Osteocyte (in vitro differentiated cells): ENCODE measurements at regions not wholly inside any gene's neighbourhood (a gene's known extent, or its start where the extent isn't known, plus 50 kb on each side); places are given as distances from the start of the nearest gene placed in this dataset.

ENCODE experiments used
- DNase-seq: peaks from one replicate; pipeline ENCODE4 v3.0.0; 2021; ENCODE audit warnings: mixed read lengths; ENCODE audit not compliant: unreplicated experiment; ENCODE audit errors: extremely low spot score
- H3K27ac Mint-ChIP-seq: one replicate; pipeline ENCODE4 v1.8.0; 2021; ENCODE audit warnings: mild to moderate bottlenecking, mixed read lengths; ENCODE audit not compliant: unreplicated experiment
- H3K27me3 Mint-ChIP-seq: one replicate; pipeline ENCODE4 v1.8.0; 2021; ENCODE audit warnings: mixed read lengths; ENCODE audit not compliant: unreplicated experiment
- H3K36me3 Mint-ChIP-seq: one replicate; pipeline ENCODE4 v1.8.0; 2021; ENCODE audit warnings: mixed read lengths; ENCODE audit not compliant: unreplicated experiment
- H3K4me1 Mint-ChIP-seq: one replicate; pipeline ENCODE4 v1.8.0; 2021; ENCODE audit warnings: mixed read lengths; ENCODE audit not compliant: unreplicated experiment
- H3K4me3 Mint-ChIP-seq: one replicate; pipeline ENCODE4 v1.8.0; 2021; ENCODE audit warnings: mild to moderate bottlenecking, moderate library complexity, mixed read lengths; ENCODE audit not compliant: unreplicated experiment
- H3K9me3 Mint-ChIP-seq: one replicate; pipeline ENCODE4 v1.8.0; 2021; ENCODE audit warnings: mixed read lengths; ENCODE audit not compliant: unreplicated experiment
- TF ChIP-seq, protein P1 (sequence below): fragments of 200-600 bp; sonication (generic); IDR thresholded peaks from 2 replicates; pipeline ENCODE4 v1.5.0; 2021; ENCODE audit warnings: antibody characterized with exemption, mild to moderate bottlenecking, moderate library complexity

DNA sequence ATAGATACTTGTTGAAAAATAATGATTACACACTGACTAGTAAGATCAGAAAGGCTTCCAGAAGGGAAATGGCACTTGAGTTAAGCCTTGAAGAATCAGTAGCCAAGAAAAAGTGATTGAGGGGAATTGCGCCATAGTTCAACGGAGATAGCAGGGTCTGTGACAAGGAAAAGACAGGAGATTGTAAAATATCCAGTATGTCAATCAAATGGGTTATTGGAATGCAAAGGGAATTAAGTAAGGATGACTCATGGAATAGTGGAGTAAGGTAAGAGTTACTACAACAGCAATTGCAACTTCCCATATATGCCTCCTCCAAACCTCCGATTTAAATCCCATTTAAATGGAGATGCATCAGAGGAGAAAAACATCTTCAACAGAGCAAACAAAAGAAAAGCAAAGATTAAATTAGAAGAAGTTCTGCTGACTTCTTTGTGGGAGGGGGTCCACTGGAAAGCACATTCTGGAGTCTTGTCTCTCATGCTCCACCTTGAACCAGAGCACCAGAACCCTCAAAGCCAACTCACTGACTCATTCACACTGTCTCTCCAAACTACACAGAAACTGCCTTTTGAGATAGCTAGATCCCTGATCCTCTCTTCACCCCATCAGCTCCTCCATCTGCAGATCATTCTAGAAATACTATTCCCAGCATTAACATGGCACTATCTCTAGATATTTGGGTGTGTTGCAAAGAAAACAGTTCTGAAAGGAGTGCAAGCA is 138.2 kb downstream of the NUAK1 start:
- no peaks in the 10 kb centered on the region for H3K36me3 Mint-ChIP-seq

DNA sequence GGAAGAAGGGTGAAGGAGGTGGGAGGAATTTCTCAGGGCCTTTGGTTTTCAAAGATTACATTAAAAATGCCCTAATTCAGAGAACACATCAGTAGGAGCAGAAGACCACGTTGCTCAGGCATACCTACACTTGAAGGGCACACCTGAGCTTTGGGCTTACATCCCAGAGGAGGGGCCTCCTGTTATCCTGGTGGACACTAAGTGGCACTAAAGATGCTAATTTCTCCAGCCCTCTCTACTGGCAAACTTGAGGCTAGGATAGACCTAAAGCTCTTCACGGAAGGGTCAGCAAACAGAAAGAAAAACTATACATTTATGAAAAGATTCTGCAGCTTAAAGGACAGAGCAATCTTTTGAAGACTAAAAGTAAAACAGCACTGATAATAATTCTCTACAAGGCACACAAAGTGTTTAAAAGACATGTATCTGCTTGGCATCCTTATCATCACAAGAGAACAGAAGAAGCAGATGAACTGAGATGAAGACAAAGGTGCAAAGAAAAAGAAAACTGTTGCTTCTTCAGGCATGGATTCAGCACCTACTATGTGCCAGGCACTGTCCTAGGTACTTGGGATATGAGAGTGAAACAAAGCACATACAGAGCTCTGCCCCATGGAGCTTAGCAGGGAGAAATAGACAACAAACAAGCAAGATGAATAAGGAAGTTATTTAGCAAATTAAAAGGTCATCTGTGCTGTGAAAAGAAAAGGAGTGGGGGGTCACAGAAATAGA is 137.5 kb downstream of the NUAK1 start:
- TF ChIP-seq, protein P1, sequence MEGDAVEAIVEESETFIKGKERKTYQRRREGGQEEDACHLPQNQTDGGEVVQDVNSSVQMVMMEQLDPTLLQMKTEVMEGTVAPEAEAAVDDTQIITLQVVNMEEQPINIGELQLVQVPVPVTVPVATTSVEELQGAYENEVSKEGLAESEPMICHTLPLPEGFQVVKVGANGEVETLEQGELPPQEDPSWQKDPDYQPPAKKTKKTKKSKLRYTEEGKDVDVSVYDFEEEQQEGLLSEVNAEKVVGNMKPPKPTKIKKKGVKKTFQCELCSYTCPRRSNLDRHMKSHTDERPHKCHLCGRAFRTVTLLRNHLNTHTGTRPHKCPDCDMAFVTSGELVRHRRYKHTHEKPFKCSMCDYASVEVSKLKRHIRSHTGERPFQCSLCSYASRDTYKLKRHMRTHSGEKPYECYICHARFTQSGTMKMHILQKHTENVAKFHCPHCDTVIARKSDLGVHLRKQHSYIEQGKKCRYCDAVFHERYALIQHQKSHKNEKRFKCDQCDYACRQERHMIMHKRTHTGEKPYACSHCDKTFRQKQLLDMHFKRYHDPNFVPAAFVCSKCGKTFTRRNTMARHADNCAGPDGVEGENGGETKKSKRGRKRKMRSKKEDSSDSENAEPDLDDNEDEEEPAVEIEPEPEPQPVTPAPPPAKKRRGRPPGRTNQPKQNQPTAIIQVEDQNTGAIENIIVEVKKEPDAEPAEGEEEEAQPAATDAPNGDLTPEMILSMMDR = no peak
- H3K4me1 Mint-ChIP-seq = peaks cover 9% of the 10 kb centered on the region
- no peaks in the 10 kb centered on the region for H3K36me3 Mint-ChIP-seq
- no peaks in the 10 kb centered on the region for H3K27me3 Mint-ChIP-seq
- peaks cover 19% of the 10 kb centered on the region for H3K9me3 Mint-ChIP-seq
- no peak overlapping the region for H3K4me3 Mint-ChIP-seq
- DNase-seq = no peak
- H3K27ac Mint-ChIP-seq = no peak overlapping the region

More for the DNA sequence above, 138.2 kb downstream of the NUAK1 start:
- Mint-ChIP-seq H3K27me3 (no peaks in the 10 kb centered on the region), H3K4me3 (no peak overlapping the region), H3K27ac (no peak overlapping the region), H3K9me3 (peaks cover 18% of the 10 kb centered on the region), H3K4me1 (peaks cover 16% of the 10 kb centered on the region)
- TF ChIP-seq, protein P1 = no peak
- DNase-seq = no peak

DNA sequence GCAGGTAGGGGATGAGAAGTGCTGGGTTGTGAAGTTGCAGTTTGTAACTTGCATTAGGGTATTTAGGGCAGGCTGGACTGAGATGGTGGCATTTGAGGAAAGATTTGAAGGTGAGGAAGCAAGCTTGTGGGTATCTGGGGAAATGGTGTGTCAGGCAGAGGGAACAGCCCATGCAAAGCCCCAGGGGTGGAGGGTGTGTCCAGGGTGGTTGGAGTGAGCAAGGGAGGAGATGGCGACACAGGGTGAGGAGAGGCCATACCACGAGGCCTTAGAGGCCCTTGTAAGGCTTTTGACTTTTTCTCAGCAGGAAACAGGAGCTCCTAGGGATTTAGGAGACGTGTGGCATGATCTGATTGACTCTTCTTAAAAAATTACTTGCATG is 136.9 kb downstream of the NUAK1 start:
- Mint-ChIP-seq H3K27ac (no peak overlapping the region), H3K27me3 (no peaks in the 10 kb centered on the region), H3K4me3 (no peak overlapping the region), H3K4me1 (peaks cover 6% of the 10 kb centered on the region), H3K9me3 (peaks cover 17% of the 10 kb centered on the region), H3K36me3 (no peaks in the 10 kb centered on the region)
- TF ChIP-seq, protein P1 = no peak
- no peak for DNase-seq

DNA sequence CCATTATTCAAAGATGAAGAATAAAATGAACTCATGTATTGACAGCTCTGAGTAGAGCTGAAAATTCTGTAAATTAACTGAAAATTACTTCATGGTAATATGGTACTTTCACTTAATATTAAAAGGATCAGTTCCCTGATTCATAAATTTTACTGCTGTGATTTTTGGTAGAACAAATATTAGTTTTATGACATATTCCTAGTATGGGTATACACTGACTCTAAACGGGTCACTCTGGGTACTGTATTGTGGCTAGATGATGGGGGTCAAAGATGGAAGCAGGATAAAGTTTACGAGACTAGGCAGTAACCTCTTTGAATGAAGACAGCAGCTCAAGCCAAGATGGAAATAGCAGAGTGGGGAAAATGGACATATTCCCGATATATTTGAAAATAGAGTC is 135.5 kb downstream of the NUAK1 start:
- no peak overlapping the region for H3K27ac Mint-ChIP-seq
- H3K27me3 Mint-ChIP-seq = no peaks in the 10 kb centered on the region

DNA sequence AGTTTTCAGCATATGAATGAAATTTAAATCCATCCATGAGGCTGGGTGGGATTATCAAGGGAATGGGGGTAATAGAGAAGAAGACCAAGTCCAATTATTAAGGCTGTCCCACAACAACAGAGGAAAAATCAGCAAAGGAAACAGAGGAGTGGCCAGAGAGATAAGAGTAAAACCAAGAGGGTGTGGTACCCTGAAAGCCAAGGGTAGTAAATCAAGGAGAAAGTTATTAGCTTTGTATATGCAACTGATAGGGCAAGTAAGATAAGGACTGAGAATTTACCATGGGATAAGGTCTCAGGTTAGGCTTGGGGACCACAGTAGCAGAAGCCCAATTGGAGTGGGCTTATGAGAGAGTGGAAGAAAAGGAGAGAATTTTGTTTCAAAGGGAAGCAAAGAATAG is 134.5 kb downstream of the NUAK1 start:
- H3K4me1 Mint-ChIP-seq = peaks cover 2% of the 10 kb centered on the region
- no peak overlapping the region for H3K4me3 Mint-ChIP-seq
- no peak overlapping the region for H3K27ac Mint-ChIP-seq
- no peaks in the 10 kb centered on the region for H3K36me3 Mint-ChIP-seq
- H3K9me3 Mint-ChIP-seq = peaks cover 15% of the 10 kb centered on the region
- DNase-seq = no peak
- TF ChIP-seq, protein P1 = no peak
- H3K27me3 Mint-ChIP-seq = no peaks in the 10 kb centered on the region

More for the DNA sequence above, 135.5 kb downstream of the NUAK1 start:
- Mint-ChIP-seq H3K4me1 (peaks cover 2% of the 10 kb centered on the region), H3K9me3 (peaks cover 15% of the 10 kb centered on the region), H3K36me3 (no peaks in the 10 kb centered on the region), H3K4me3 (no peak overlapping the region)
- DNase-seq = no peak
- TF ChIP-seq, protein P1 = no peak
